ENCODE measurements at regions not wholly inside any gene's neighbourhood (a gene's known extent, or its start where the extent isn't known, plus 50 kb on each side); places are given as distances from the start of the nearest gene placed in this dataset.

- TF ChIP-seq POLR2AphosphoS5 (IDR thresholded peaks at IDR 0.05) (no peak), POLR2A (IDR thresholded peaks at IDR 0.05) (no peak), CTCF (IDR thresholded peaks at IDR 0.05 in 8 of 11, conservative IDR thresholded peaks at IDR 0.05 in 3 of 11) (no peak)
These were observed 427.3 kb upstream of the FRG1 start for GRCh38 chr4:189513421-189513820.

GRCh38 chr4:189514209-189514608, 426.5 kb upstream of the FRG1 start:
- intact Hi-C loops (cut with DNase I; ENCODE audit: low total_unique reads): no loop called here
- H3K27ac ChIP-seq: no peak overlapping the region
- TF ChIP-seq POLR2A (IDR thresholded peaks at IDR 0.05) (no peak), CTCF (IDR thresholded peaks at IDR 0.05 in 8 of 11, conservative IDR thresholded peaks at IDR 0.05 in 3 of 11) (no peak), POLR2AphosphoS5 (IDR thresholded peaks at IDR 0.05) (no peak)

More at GRCh38 chr4:189513421-189513820, 427.3 kb upstream of the FRG1 start:
- H3K4me3 ChIP-seq: no peak overlapping the region
- intact Hi-C loops (cut with DNase I; ENCODE audit: low total_unique reads): no loop called here
- 86 to 91% (median 90%) methylated on average over 7 of the region's 7 CpGs for WGBS, 5 donors
- no peak for DNase-seq
- no peaks in the 10 kb centered on the region for H3K27me3 ChIP-seq (replicated peaks in 1 of 7)
- H3K4me1 ChIP-seq: no peaks in the 10 kb centered on the region
- no peaks in the 10 kb centered on the region for H3K9me3 ChIP-seq
- H3K36me3 ChIP-seq: no peaks in the 10 kb centered on the region
- H3K27ac ChIP-seq: no peak overlapping the region

GRCh38 chr4:189516902-189517301, 423.8 kb upstream of the FRG1 start:
- DNase-seq: no peak
- TF ChIP-seq POLR2A (IDR thresholded peaks at IDR 0.05): no peak
- TF ChIP-seq CTCF (IDR thresholded peaks at IDR 0.05 in 8 of 11, conservative IDR thresholded peaks at IDR 0.05 in 3 of 11): no peak
- TF ChIP-seq POLR2AphosphoS5 (IDR thresholded peaks at IDR 0.05): no peak
- Histone ChIP-seq H3K27ac (no peak overlapping the region), H3K4me1 (no peaks in the 10 kb centered on the region), H3K36me3 (no peaks in the 10 kb centered on the region), H3K9me3 (no peaks in the 10 kb centered on the region), H3K4me3 (no peak overlapping the region), H3K27me3 (replicated peaks in 1 of 7) (no peaks in the 10 kb centered on the region)
- WGBS, 5 donors: 55 to 71% (median 60%) methylated on average over 1 of the region's 1 CpG
- intact Hi-C loops (cut with DNase I; ENCODE audit: low total_unique reads): no loop called here

More at GRCh38 chr4:189514209-189514608, 426.5 kb upstream of the FRG1 start:
- H3K36me3 ChIP-seq: no peaks in the 10 kb centered on the region
- no peak overlapping the region for H3K4me3 ChIP-seq
- H3K4me1 ChIP-seq: no peaks in the 10 kb centered on the region
- H3K9me3 ChIP-seq: no peaks in the 10 kb centered on the region
- H3K27me3 ChIP-seq (replicated peaks in 1 of 7): no peaks in the 10 kb centered on the region
- DNase-seq: no peak
- 87 to 98% (median 93%) methylated on average over 9 of the region's 9 CpGs for WGBS, 5 donors

GRCh38 chr4:189519186-189519585, 421.5 kb upstream of the FRG1 start:
- H3K4me1 ChIP-seq: no peaks in the 10 kb centered on the region
- no peaks in the 10 kb centered on the region for H3K27me3 ChIP-seq (replicated peaks in 1 of 7)
- H3K4me3 ChIP-seq: no peak overlapping the region
- intact Hi-C loops (cut with DNase I; ENCODE audit: low total_unique reads): no loop called here
- no peak overlapping the region for H3K27ac ChIP-seq
- H3K9me3 ChIP-seq: peaks cover 0 to 10% (median under 1%) of the 10 kb centered on the region in 8 donors
- no peak for DNase-seq
- WGBS, 5 donors: 82 to 88% (median 85%) methylated on average over 2 of the region's 2 CpGs
- H3K36me3 ChIP-seq: no peaks in the 10 kb centered on the region
- TF ChIP-seq POLR2A (IDR thresholded peaks at IDR 0.05): no peak
- TF ChIP-seq CTCF (IDR thresholded peaks at IDR 0.05 in 8 of 11, conservative IDR thresholded peaks at IDR 0.05 in 3 of 11): no peak
- no peak for TF ChIP-seq POLR2AphosphoS5 (IDR thresholded peaks at IDR 0.05)

Measured in spleen (tissue), 11 donors.